HL-60 (cell line): ENCODE measurements at regions not wholly inside any gene's neighbourhood (a gene's known extent, or its start where the extent isn't known, plus 50 kb on each side); places are given as distances from the start of the nearest gene placed in this dataset.

Experiments used
- DNase-seq, 2 experiments: peaks; one replicate each; pipeline ENCODE4 v3.0.0-alpha.2; 2010 to 2020; ENCODE audit warnings: low read depth in 1 of 2, low spot score in 1 of 2
- H3K27ac ChIP-seq: fragments of 250-450 bp; sonication (Bioruptor Pico); replicated peaks from 2 replicates; pipeline ENCODE4 v1.5.1; 2020; ENCODE audit warnings: mild to moderate bottlenecking, moderate library complexity
- H3K27me3 ChIP-seq: fragments of 250-450 bp; sonication (Bioruptor Pico); 2 replicates; pipeline ENCODE4 v1.5.1; 2021; ENCODE audit warnings: mild to moderate bottlenecking, moderate library complexity; ENCODE audit not compliant: insufficient read depth, poor library complexity, severe bottlenecking
- H3K4me3 ChIP-seq: replicated peaks from 2 replicates; pipeline ENCODE4 v1.5.1; 2011; ENCODE audit warnings: mild to moderate bottlenecking, control low read depth, low read length; ENCODE audit not compliant: insufficient read depth
- CTCF ChIP-seq: IDR thresholded peaks from one replicate; pipeline ENCODE4 v1.5.1; 2011; ENCODE audit warnings: low read length, control low read depth, inconsistent platforms; ENCODE audit not compliant: insufficient read depth
- GABPA ChIP-seq: IDR thresholded peaks from 2 replicates; pipeline ENCODE4 v1.6.1; 2012; ENCODE audit warnings: low read depth
- POLR2AphosphoS5 ChIP-seq: IDR thresholded peaks from 2 replicates; pipeline ENCODE4 v1.6.1; 2012; ENCODE audit warnings: low read depth
- SPI1 ChIP-seq: IDR thresholded peaks from 2 replicates; pipeline ENCODE4 v1.6.1; 2012; ENCODE audit warnings: low read depth, mild to moderate bottlenecking, borderline replicate concordance
- TF ChIP-seq, protein P1 (sequence below): IDR thresholded peaks from 2 replicates; pipeline ENCODE4 v1.6.1; 2012; ENCODE audit warnings: low read depth; ENCODE audit not compliant: insufficient replicate concordance

GRCh38 chr15:69929905-69930630 lies 167.6 kb downstream of the TLE3 start:
- DNase-seq = no peak
- H3K27me3 ChIP-seq = no peaks in the 10 kb centered on the region
- no peak overlapping the region for H3K27ac ChIP-seq
- TF ChIP-seq POLR2AphosphoS5 (no peak), GABPA (no peak), SPI1 (no peak), CTCF (no peak)
- TF ChIP-seq, protein P1, sequence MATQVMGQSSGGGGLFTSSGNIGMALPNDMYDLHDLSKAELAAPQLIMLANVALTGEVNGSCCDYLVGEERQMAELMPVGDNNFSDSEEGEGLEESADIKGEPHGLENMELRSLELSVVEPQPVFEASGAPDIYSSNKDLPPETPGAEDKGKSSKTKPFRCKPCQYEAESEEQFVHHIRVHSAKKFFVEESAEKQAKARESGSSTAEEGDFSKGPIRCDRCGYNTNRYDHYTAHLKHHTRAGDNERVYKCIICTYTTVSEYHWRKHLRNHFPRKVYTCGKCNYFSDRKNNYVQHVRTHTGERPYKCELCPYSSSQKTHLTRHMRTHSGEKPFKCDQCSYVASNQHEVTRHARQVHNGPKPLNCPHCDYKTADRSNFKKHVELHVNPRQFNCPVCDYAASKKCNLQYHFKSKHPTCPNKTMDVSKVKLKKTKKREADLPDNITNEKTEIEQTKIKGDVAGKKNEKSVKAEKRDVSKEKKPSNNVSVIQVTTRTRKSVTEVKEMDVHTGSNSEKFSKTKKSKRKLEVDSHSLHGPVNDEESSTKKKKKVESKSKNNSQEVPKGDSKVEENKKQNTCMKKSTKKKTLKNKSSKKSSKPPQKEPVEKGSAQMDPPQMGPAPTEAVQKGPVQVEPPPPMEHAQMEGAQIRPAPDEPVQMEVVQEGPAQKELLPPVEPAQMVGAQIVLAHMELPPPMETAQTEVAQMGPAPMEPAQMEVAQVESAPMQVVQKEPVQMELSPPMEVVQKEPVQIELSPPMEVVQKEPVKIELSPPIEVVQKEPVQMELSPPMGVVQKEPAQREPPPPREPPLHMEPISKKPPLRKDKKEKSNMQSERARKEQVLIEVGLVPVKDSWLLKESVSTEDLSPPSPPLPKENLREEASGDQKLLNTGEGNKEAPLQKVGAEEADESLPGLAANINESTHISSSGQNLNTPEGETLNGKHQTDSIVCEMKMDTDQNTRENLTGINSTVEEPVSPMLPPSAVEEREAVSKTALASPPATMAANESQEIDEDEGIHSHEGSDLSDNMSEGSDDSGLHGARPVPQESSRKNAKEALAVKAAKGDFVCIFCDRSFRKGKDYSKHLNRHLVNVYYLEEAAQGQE = no peak
- H3K4me3 ChIP-seq = no peak overlapping the region

- TF ChIP-seq, protein P1 = no peak
- TF ChIP-seq CTCF (no peak), SPI1 (no peak), GABPA (no peak), POLR2AphosphoS5 (no peak)
- H3K27ac ChIP-seq = no peak overlapping the region
- no peak for DNase-seq
Measured at GRCh38 chr15:69930754-69931153, 167.0 kb downstream of the TLE3 start.

DNA sequence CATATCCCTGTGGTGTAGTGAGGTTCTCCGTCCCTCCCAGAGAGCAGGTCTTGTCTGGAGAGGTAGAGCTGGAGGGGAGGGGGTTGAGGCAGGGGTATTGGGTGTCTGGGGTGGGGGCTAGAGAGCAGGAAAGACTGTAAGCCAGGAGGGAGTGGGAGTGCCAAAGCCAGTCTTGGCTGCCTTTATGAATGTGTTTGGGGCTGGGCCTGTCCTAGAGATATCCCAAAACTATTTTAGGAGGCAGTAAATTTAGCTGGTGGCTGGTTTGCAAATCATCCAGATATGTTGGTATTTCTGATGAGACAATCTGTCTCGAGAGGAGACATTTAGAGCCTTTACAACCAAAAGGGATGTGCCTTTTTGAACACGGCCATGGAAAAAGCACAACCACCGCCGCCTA lies 166.6 kb downstream of the TLE3 start:
- Histone ChIP-seq H3K27me3 (no peaks in the 10 kb centered on the region), H3K4me3 (no peak overlapping the region), H3K27ac (no peak overlapping the region)
- no peak for DNase-seq
- TF ChIP-seq SPI1 = no peak

More at GRCh38 chr15:69930754-69931153, 167.0 kb downstream of the TLE3 start:
- Histone ChIP-seq H3K4me3 (no peak overlapping the region), H3K27me3 (no peaks in the 10 kb centered on the region)

GRCh38 chr15:69934607-69935006 lies 163.1 kb downstream of the TLE3 start:
- Histone ChIP-seq H3K27me3 (no peaks in the 10 kb centered on the region), H3K4me3 (no peak overlapping the region), H3K27ac (no peak overlapping the region)
- TF ChIP-seq POLR2AphosphoS5 = no peak
- TF ChIP-seq SPI1 = no peak
- no peak for TF ChIP-seq CTCF
- no peak for TF ChIP-seq GABPA
- TF ChIP-seq, protein P1 = no peak
- DNase-seq = no peak
